GM18951 (cell line): ENCODE measurements at regions not wholly inside any gene's neighbourhood (a gene's known extent, or its start where the extent isn't known, plus 50 kb on each side); places are given as distances from the start of the nearest gene placed in this dataset.
"Not testable (repeated sequence)": the region's sequence is repeated elsewhere in the genome, so short reads cannot be mapped to it uniquely, and the experiment has no call there.

Experiments used
- POLR2A ChIP-seq: IDR thresholded peaks from 4 replicates; pipeline ENCODE4 v1.6.1; 2011; ENCODE audit warnings: mild to moderate bottlenecking; ENCODE audit not compliant: insufficient read length, insufficient read depth; ENCODE audit errors: extremely low read depth
- in situ Hi-C: fragments of 300-500 bp; cut with MboI; formaldehyde crosslinking; loops from one replicate; pipeline ENCODE4 v1.12.0; 2022; ENCODE audit warnings: low sequenced_read_pairs, mixed read lengths, inconsistent platforms; ENCODE audit not compliant: unreplicated experiment

GRCh38 chr1:91207691-91208090 is 185.9 kb upstream of the ZNF644 start:
- in situ Hi-C loops = not testable (repeated sequence)

GRCh38 chr1:91204150-91204549 is 182.3 kb upstream of the ZNF644 start:
- in situ Hi-C loops = not testable (repeated sequence)

- in situ Hi-C loops = no loop called here
Measured at GRCh38 chr1:91201694-91202093, 179.9 kb upstream of the ZNF644 start.

GRCh38 chr1:91201176-91201575 is 179.3 kb upstream of the ZNF644 start:
- in situ Hi-C loops = no loop called here
- no peak for TF ChIP-seq POLR2A

More at GRCh38 chr1:91201694-91202093, 179.9 kb upstream of the ZNF644 start:
- no peak for TF ChIP-seq POLR2A

- no peak for TF ChIP-seq POLR2A
- in situ Hi-C loops = no loop called here
Measured at GRCh38 chr1:91200675-91201074, 178.8 kb upstream of the ZNF644 start.

- TF ChIP-seq POLR2A = no peak
- in situ Hi-C loops = no loop called here
Measured at GRCh38 chr1:91199988-91200387, 178.2 kb upstream of the ZNF644 start.

GRCh38 chr1:91190996-91191395 is 169.2 kb upstream of the ZNF644 start:
- in situ Hi-C loops = no loop called here

GRCh38 chr1:91189096-91189495 is 167.3 kb upstream of the ZNF644 start:
- no peak for TF ChIP-seq POLR2A
- in situ Hi-C loops = no loop called here

More at GRCh38 chr1:91190996-91191395, 169.2 kb upstream of the ZNF644 start:
- TF ChIP-seq POLR2A = no peak

- in situ Hi-C loops = not testable (repeated sequence)
Measured at GRCh38 chr1:91182807-91183206, 161.0 kb upstream of the ZNF644 start.

GRCh38 chr1:91176250-91176649 is 154.4 kb upstream of the ZNF644 start:
- TF ChIP-seq POLR2A = no peak
- in situ Hi-C loops = no loop called here

- no peak for TF ChIP-seq POLR2A
- in situ Hi-C loops = no loop called here
Measured at GRCh38 chr1:91174734-91175133, 152.9 kb upstream of the ZNF644 start.

GRCh38 chr1:91173346-91173890 is 151.6 kb upstream of the ZNF644 start:
- in situ Hi-C loops = no loop called here
- TF ChIP-seq POLR2A = no peak

GRCh38 chr1:91172541-91172940 is 150.7 kb upstream of the ZNF644 start:
- in situ Hi-C loops = no loop called here
- TF ChIP-seq POLR2A = no peak

- no peak for TF ChIP-seq POLR2A
- in situ Hi-C loops = no loop called here
Measured at GRCh38 chr1:91171898-91172297, 150.1 kb upstream of the ZNF644 start.

GRCh38 chr1:91170571-91170970 is 148.7 kb upstream of the ZNF644 start:
- in situ Hi-C loops = no loop called here

More at GRCh38 chr1:91170571-91170970, 148.7 kb upstream of the ZNF644 start:
- no peak for TF ChIP-seq POLR2A
